ENCODE measurements at regions not wholly inside any gene's neighbourhood (a gene's known extent, or its start where the extent isn't known, plus 50 kb on each side); places are given as distances from the start of the nearest gene placed in this dataset.

- TF ChIP-seq ZNF462 (CRISPR knock-in tag; IDR thresholded peaks at IDR 0.05), result no peak
- TF ChIP-seq EZH2 (IDR thresholded peaks at IDR 0.05; ENCODE audit: low read depth, unreplicated experiment), result no peak
- no peak for TF ChIP-seq CTCF (conservative IDR thresholded peaks at IDR 0.05; ENCODE audit: low read depth in 2 of 2)
- no peak for TF ChIP-seq CREB1 (CRISPR knock-in tag; IDR thresholded peaks at IDR 0.05; ENCODE audit: low read depth)
- TF ChIP-seq EZH2phosphoT487 (IDR thresholded peaks at IDR 0.05; ENCODE audit: unreplicated experiment), result no peak
- no peak for TF ChIP-seq POLR2AphosphoS5 (IDR thresholded peaks at IDR 0.05; ENCODE audit: low read depth)
Measured at GRCh38 chr7:49091089-49091488, 166.7 kb downstream of the CDC14C start (continued).

- no peaks in the 10 kb centered on the region for H3K9me3 Mint-ChIP-seq
- peak overlapping the region; percentile 30; the same call in 1 of the 2 replicates for H3K27ac ChIP-seq (ENCODE audit: low read depth)
- H3K36me3 ChIP-seq (ENCODE audit: insufficient read depth), result no peaks in the 10 kb centered on the region
- H3K4me1 ChIP-seq (ENCODE audit: insufficient read depth), result peaks cover 20% of the 10 kb centered on the region
- DNase-seq (ENCODE audit: low spot score) (no peak), ATAC-seq (no peak)
- H3K4me3 Mint-ChIP-seq, result no peak overlapping the region
- H3K27me3 Mint-ChIP-seq (ENCODE audit: insufficient read depth, low read depth, poor library complexity), result peaks cover 7% of the 10 kb centered on the region
- H3K9me2 ChIP-seq (ENCODE audit: insufficient read depth), result no peaks in the 10 kb centered on the region
- H3K4me3 ChIP-seq, result no peak overlapping the region
- 0 out of 3 replicates have a peak, but pooled peaks cover under 1% of the 10 kb centered on the region for H3K36me3 Mint-ChIP-seq (ENCODE audit: low read depth)
- H3K4me1 Mint-ChIP-seq, result peaks cover 41% of the 10 kb centered on the region
- no peaks in the 10 kb centered on the region for H3K79me2 ChIP-seq (replicated peaks; ENCODE audit: insufficient read depth)
- H3K27ac Mint-ChIP-seq, result peak overlapping the region; percentile 36; the same call in 1 of the 2 replicates
- H3K4me2 ChIP-seq, result no peak overlapping the region
- H4K20me1 ChIP-seq (replicated peaks; ENCODE audit: insufficient read depth), result no peaks in the 10 kb centered on the region
- no peaks in the 10 kb centered on the region for H3F3A ChIP-seq (replicated peaks; ENCODE audit: low read depth)
- no peaks in the 10 kb centered on the region for H3K27me3 ChIP-seq (ENCODE audit: insufficient read depth)
- peak overlapping the region; percentile 53; the same call in 1 of the 2 replicates for H2AFZ ChIP-seq
- TF ChIP-seq EZH2phosphoT487 (IDR thresholded peaks at IDR 0.05; ENCODE audit: unreplicated experiment) (no peak), ETS1 (IDR thresholded peaks at IDR 0.05) (no peak), CREB1 (CRISPR knock-in tag; IDR thresholded peaks at IDR 0.05; ENCODE audit: low read depth) (no peak), REST (IDR thresholded peaks at IDR 0.05; ENCODE audit: unreplicated experiment) (no peak), POLR2AphosphoS5 (IDR thresholded peaks at IDR 0.05; ENCODE audit: low read depth) (no peak), JUNB (IDR thresholded peaks at IDR 0.05; ENCODE audit: unreplicated experiment) (no peak), ZNF114 (CRISPR knock-in tag; IDR thresholded peaks at IDR 0.05) (no peak), STAT1 (IDR thresholded peaks at IDR 0.05; ENCODE audit: unreplicated experiment) (no peak)
Measured at GRCh38 chr7:49091519-49091918, 167.2 kb downstream of the CDC14C start.

Data from GM23338 (cell line).